GF-D8 (cell line): ENCODE measurements at regions not wholly inside any gene's neighbourhood (a gene's known extent, or its start where the extent isn't known, plus 50 kb on each side); places are given as distances from the start of the nearest gene placed in this dataset.

Experiments used
- DNase-seq: peaks from one replicate; lab custom pipeline; 2025; lab: John Stamatoyannopoulos, UW

DNA sequence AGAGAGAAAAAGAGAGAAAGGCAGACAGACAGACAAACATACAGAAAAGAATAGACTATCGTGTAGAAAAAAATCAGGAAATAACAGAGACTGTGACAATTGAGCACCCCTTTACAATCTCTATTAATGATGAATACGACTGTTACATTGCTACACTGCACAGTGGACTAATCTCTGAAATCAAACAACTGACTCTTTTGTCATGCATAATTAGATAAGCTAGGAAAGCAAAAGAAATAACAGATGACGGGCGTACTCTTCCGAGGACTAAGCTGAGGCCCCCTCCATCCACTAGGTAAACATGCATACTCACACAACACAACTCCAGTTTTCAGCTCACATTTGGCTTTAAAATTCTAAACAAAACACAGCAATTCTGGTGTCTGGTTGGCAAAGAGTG lies 267.0 kb downstream of the NOL4 start:
- no peak for DNase-seq

DNA sequence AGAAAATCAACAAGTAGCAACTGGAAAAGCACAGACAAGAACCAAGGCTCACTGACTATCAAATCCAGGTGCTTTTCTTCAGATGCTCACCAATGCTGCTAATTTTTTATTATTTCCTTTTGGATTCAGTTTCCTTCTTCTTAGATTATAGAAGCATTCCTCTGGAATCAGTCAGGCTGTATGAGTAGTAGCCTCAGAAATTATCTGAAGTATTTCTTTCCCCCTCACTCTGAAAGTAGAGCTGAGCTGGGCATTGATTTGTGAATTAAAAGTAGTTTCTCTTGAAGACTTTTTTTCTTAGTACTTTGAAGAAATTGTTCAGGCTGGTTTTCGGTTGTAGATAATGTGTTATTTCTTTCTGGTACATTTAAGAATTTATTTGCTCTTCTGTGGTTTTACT lies 273.7 kb downstream of the NOL4 start:
- DNase-seq: no peak

DNA sequence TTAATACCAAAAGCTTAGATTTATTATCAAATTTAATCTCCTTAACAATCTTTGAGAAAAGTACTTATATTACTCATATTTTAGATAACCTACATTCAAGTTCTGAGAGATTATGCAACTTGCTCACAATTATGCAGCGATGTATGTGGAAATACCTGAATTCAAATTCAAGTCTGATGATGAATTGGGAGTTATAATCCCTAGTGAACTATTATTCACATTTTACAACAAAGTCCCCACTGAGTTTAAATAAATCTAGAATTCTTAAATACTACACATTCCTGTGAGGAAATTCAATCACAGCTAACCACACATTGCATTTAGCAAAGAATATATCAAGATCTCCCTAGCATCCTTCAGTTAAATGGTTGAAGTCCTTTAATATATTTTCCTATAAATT lies 278.4 kb downstream of the NOL4 start:
- DNase-seq: no peak

DNA sequence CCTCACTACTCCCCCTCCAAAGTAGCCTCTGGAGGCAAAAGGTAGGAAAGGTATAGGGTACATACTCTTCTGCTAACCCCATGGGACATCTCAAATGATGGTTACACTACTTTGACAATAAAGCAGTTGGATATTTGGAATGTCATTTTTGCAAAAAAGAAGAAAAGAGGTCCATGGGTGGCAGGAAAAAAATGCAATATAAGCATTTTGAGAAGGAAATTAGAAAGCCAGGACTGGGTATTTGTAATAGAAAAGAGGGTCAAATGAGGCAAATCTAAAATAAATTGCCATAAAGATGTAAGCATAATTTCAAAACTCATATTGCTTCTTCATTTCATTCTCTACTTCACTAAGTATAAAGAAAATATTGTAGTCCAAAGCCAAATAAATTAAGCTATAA lies 280.2 kb downstream of the NOL4 start:
- no peak for DNase-seq

GRCh38 chr18:33937270-33937816 lies 287.4 kb downstream of the NOL4 start:
- no peak for DNase-seq

- no peak for DNase-seq
Observed at GRCh38 chr18:33934258-33934657, 290.5 kb downstream of the NOL4 start.

GRCh38 chr18:33928231-33928630 lies 296.5 kb downstream of the NOL4 start:
- no peak for DNase-seq

GRCh38 chr18:33924576-33924975 lies 300.1 kb downstream of the NOL4 start:
- no peak for DNase-seq

DNA sequence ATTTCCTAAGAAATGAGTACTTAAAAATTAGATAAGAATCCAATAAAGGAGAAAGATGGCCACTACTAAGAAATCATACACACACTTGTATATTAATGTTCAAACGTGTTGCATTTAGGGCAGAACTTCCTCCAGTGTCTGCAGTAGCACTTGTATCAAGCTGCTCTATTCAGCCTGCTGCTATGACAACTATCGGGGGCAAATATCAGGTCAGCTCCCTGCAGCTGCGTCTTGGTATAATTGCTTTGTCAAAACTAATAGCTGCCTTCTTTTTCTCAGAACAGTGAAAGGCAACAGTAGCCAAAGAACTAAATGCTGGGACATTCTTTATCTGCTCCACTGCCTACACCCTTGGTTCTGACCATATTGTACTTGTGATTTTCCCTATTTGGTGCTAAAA lies 300.7 kb downstream of the NOL4 start:
- no peak for DNase-seq

- no peak for DNase-seq
Observed at GRCh38 chr18:33918571-33918970, 306.1 kb downstream of the NOL4 start.

DNA sequence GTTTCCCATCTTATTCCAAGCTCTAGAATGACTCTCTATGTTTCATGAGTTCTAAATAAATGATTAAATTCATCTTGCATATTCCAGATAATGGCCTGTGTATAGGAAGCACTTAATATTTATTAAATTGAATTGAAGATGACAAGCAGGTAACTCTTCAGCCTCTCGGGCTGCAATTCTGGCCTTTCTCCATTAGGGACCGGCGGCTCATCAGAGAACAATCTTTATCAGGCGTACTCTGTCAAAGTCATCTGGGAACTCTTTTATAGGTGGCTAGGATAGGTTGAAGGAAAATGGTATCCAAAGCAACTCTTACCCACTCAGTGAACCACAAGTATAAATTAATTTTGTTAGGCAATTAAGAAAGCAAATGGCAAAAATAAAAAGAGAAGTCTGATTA lies 308.5 kb downstream of the NOL4 start:
- DNase-seq: no peak

DNA sequence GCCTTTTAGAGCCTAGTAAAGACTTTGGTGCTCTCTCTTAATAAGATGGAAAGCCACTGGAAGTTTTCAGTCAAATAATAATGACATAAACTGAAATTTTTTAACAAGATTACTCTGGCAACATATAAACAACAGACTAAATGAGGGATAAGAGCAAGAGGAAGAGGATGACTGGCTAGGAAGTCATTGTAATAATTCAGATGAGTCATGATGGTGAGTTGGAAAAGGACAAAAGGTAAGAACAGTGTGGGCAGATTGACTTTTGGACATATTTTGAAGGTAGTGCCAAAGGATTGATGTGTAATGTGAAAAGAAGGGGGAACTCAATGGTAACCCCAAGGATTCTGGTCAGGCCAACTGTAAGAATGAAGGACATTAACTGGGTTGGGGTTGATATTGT lies 310.3 kb downstream of the NOL4 start:
- DNase-seq: no peak

- DNase-seq: no peak
Observed at GRCh38 chr18:33906046-33906445, 318.7 kb downstream of the NOL4 start.

- DNase-seq: no peak
Observed at GRCh38 chr18:33901894-33902512, 322.7 kb downstream of the NOL4 start.

GRCh38 chr18:33900638-33901037 lies 322.6 kb downstream of the ASXL3 start:
- no peak for DNase-seq

DNA sequence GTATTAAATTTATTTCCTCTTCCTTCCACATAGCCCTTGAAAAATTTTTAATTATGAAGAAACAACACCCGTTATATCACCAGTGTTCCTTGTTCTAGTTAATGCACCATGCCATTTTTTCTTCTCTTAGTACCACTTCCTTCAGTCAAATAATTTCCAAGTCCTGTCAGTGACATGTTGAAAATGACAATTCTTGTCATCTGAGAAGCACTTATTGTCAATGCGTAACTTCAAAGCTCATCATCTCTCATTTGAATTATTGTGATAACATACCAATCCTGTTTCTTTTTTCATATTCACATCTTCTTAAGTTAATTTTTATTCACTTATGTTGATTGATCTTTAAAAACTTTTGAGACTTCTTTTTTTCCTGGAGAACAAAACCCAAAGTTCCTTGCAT lies 320.4 kb downstream of the ASXL3 start:
- DNase-seq: no peak

- no peak for DNase-seq
Observed at GRCh38 chr18:33878213-33878612, 300.2 kb downstream of the ASXL3 start.

GRCh38 chr18:33875029-33875565 lies 297.1 kb downstream of the ASXL3 start:
- no peak for DNase-seq

- DNase-seq: no peak
Observed at GRCh38 chr18:33873112-33873511, 295.1 kb downstream of the ASXL3 start.

DNA sequence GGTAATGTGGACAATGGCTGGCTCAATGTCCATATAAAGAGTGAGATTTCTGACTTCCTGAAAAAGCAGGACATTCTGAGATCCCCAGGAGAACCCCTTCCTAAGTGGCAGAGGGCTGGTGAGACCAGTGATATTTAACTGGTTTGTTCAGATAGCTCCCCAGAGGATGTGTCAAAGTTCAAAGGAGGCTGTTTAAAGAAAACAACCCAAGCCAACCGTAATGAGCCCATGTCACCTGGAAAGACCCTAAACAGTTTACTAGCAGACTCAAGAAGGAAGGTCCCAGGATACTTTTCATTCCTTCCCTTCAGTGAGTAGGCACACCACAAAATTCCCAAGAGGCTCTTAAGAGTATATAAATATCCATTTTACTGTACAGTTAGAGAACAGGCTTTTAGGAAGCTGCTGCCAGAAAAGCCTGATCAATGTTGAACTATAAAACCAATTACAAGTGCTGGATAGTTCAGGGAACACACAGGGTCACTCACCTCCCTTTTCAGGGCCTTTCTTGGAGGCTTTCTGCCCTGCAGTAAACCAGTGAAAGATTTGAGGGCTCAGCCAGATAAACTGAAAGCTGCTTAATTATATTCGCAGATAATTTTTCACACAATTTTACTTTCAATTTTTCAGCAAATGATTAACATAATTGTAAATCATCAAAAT lies 293.5 kb downstream of the ASXL3 start:
- no peak for DNase-seq

GRCh38 chr18:33870059-33870458 lies 292.0 kb downstream of the ASXL3 start:
- no peak for DNase-seq

- DNase-seq: no peak
Observed at GRCh38 chr18:33866386-33866785, 288.4 kb downstream of the ASXL3 start.

GRCh38 chr18:33863912-33864311 lies 285.9 kb downstream of the ASXL3 start:
- no peak for DNase-seq

GRCh38 chr18:33854827-33855139 lies 276.8 kb downstream of the ASXL3 start:
- no peak for DNase-seq
